Memory B cell (primary cell): ENCODE measurements at regions not wholly inside any gene's neighbourhood (a gene's known extent, or its start where the extent isn't known, plus 50 kb on each side); places are given as distances from the start of the nearest gene placed in this dataset.
A peak's percentile ranks its signal among the peaks of the same experiment; 100 is the strongest.

Experiments used
- ATAC-seq: fragments of 150-1000 bp; cut with Tn5 transposase; 2 replicates; pipeline ENCODE4 v1.10.0; 2021; ENCODE audit warnings: low read depth, mild to moderate bottlenecking, moderate library complexity
- DNase-seq, 2 donors: peaks; one replicate each; pipeline ENCODE4 v3.0.0; 2022; ENCODE audit warnings: low spot score in 2 of 2
- H3K27ac Mint-ChIP-seq: one replicate; pipeline ENCODE4 v1.8.0; 2022; ENCODE audit warnings: mild to moderate bottlenecking, moderate library complexity, mixed read lengths
- H3K27me3 Mint-ChIP-seq: one replicate; pipeline ENCODE4 v1.8.0; 2022; ENCODE audit warnings: mixed read lengths
- H3K36me3 Mint-ChIP-seq: one replicate; pipeline ENCODE4 v1.8.0; 2022; ENCODE audit warnings: mild to moderate bottlenecking, mixed read lengths
- H3K4me1 Mint-ChIP-seq: one replicate; pipeline ENCODE4 v1.8.0; 2022; ENCODE audit warnings: mixed read lengths
- H3K4me3 Mint-ChIP-seq: one replicate; pipeline ENCODE4 v1.8.0; 2022; ENCODE audit warnings: mild to moderate bottlenecking, moderate library complexity, mixed read lengths
- H3K9me3 Mint-ChIP-seq: one replicate; pipeline ENCODE4 v1.8.0; 2022; ENCODE audit warnings: mixed read lengths

DNA sequence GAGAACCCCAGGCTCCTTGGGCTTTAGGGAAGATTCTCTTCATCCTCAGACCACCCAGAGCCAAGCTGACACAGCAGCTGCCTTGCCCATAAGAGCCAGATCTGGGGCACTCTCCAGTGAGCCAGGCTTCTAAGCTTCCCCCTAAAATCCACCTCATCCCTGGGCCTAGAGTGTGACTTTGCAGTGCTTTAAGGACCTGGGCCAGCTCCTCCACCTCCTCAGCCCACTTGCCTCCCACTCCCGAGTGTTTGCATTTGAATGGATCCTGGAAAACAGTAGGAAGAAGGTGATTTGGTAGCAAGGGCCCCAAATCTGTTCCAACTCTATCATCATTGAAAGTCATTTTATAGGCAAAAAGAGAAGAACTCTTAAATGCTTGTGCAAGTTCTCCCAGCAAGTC lies 108.7 kb upstream of the UBL3 start:
- no peak overlapping the region for H3K27ac Mint-ChIP-seq
- no peak overlapping the region for H3K4me3 Mint-ChIP-seq
- peaks cover 10% of the 10 kb centered on the region for H3K27me3 Mint-ChIP-seq
- H3K4me1 Mint-ChIP-seq: peaks cover 7% of the 10 kb centered on the region
- DNase-seq (no peak), ATAC-seq (no peak)
- H3K36me3 Mint-ChIP-seq: no peaks in the 10 kb centered on the region
- H3K9me3 Mint-ChIP-seq: no peaks in the 10 kb centered on the region

DNA sequence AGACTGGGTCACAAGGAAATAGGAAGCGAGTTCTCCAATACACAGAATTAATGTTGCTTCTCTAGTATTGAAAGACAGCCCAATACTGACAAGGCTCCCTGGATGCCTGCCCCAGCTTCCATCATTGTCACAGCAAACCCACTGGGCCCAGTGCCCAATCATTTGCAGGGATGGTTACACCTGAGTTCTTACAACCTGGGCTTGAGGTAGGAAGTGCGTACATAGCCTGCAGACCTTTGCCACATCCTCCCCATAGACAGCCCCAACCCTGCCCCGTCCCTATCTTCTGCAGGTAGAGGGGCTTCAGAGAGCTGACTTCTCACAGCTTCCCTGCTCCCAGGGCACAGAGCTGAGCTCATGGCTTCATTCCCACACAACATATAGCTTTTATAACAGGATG lies 108.1 kb upstream of the UBL3 start:
- no peak overlapping the region for H3K27ac Mint-ChIP-seq

DNA sequence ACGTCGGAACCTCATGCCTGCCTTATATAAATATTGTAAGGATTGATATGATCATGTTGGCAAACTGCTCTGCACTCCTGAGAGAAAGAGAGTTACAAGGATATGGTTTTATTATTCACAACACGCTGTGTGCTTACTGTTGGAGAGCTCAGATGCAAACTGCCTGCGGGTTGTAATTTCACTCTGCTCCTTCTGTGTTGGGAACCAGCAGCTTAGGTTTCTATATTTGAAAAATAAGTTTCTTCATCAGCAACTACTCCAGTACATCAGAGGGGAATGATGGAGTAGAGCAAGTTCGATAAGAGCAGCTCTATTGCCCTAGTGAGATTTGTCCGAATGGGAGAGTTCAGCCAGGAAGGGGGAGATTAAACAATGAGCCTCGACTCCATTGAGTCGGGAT lies 106.9 kb upstream of the UBL3 start:
- H3K27me3 Mint-ChIP-seq: peaks cover 14% of the 10 kb centered on the region
- no peak for ATAC-seq
- no peak overlapping the region for H3K4me3 Mint-ChIP-seq
- H3K4me1 Mint-ChIP-seq: peaks cover 12% of the 10 kb centered on the region
- H3K9me3 Mint-ChIP-seq: no peaks in the 10 kb centered on the region
- H3K36me3 Mint-ChIP-seq: no peaks in the 10 kb centered on the region
- DNase-seq: no peak
- H3K27ac Mint-ChIP-seq: no peak overlapping the region

More for the DNA sequence above, 108.1 kb upstream of the UBL3 start:
- no peak overlapping the region for H3K4me3 Mint-ChIP-seq
- ATAC-seq: no peak
- H3K4me1 Mint-ChIP-seq: peaks cover 11% of the 10 kb centered on the region
- DNase-seq: no peak
- H3K9me3 Mint-ChIP-seq: no peaks in the 10 kb centered on the region
- H3K36me3 Mint-ChIP-seq: no peaks in the 10 kb centered on the region
- peaks cover 13% of the 10 kb centered on the region for H3K27me3 Mint-ChIP-seq

DNA sequence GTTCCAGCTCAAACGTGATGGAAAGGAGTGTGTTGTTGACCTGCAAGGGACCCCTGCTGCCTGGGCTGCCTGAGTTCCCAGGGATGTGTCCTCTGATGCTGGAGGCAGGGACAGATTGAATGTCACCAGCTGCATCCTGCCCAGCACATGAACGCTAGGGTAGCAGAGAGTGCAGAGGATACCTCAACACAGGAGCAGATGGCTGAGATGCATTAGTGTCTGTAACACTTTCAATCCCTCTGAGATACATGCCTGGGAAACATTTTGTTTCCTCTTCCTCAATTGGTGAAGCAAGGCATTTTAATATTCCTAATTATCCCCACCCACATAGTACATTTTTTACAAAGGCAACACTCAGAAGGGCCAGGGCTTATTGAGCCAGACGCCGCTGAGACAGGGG lies 106.4 kb upstream of the UBL3 start:
- peaks cover 14% of the 10 kb centered on the region for H3K27me3 Mint-ChIP-seq
- peaks cover 12% of the 10 kb centered on the region for H3K4me1 Mint-ChIP-seq
- DNase-seq (no peak), ATAC-seq (no peak)
- no peak overlapping the region for H3K4me3 Mint-ChIP-seq
- no peak overlapping the region for H3K27ac Mint-ChIP-seq
- no peaks in the 10 kb centered on the region for H3K36me3 Mint-ChIP-seq
- H3K9me3 Mint-ChIP-seq: no peaks in the 10 kb centered on the region

DNA sequence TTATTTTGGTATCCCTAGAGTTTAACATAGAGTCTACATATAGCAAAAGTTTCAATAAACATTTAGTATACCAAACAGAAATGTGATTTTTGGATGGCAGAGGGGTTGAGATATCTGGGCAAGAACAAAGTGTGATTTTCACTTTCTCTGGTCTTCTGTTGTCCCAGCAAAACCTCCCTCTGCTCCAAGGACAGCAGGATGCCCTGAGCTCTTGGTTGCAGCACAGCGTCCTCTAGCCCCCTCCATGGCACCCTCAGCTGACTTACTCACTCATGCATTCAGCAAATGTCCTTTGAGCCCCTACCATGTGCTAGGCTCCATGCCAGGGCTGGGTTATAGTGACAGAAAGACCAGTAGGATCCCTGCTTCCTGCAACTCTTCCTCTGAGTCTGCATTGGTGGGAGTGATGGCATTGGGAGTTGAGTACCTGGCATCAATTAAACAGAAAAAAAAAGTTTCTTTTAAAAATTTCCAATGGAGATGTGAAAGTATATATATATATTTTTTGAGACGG lies 104.8 kb upstream of the UBL3 start:
- peaks cover 12% of the 10 kb centered on the region for H3K4me1 Mint-ChIP-seq
- no peak overlapping the region for H3K4me3 Mint-ChIP-seq
- H3K27ac Mint-ChIP-seq: no peak overlapping the region
- no peak for ATAC-seq
- H3K27me3 Mint-ChIP-seq: peaks cover 11% of the 10 kb centered on the region
- no peaks in the 10 kb centered on the region for H3K36me3 Mint-ChIP-seq
- no peaks in the 10 kb centered on the region for H3K9me3 Mint-ChIP-seq
- DNase-seq: no peak

DNA sequence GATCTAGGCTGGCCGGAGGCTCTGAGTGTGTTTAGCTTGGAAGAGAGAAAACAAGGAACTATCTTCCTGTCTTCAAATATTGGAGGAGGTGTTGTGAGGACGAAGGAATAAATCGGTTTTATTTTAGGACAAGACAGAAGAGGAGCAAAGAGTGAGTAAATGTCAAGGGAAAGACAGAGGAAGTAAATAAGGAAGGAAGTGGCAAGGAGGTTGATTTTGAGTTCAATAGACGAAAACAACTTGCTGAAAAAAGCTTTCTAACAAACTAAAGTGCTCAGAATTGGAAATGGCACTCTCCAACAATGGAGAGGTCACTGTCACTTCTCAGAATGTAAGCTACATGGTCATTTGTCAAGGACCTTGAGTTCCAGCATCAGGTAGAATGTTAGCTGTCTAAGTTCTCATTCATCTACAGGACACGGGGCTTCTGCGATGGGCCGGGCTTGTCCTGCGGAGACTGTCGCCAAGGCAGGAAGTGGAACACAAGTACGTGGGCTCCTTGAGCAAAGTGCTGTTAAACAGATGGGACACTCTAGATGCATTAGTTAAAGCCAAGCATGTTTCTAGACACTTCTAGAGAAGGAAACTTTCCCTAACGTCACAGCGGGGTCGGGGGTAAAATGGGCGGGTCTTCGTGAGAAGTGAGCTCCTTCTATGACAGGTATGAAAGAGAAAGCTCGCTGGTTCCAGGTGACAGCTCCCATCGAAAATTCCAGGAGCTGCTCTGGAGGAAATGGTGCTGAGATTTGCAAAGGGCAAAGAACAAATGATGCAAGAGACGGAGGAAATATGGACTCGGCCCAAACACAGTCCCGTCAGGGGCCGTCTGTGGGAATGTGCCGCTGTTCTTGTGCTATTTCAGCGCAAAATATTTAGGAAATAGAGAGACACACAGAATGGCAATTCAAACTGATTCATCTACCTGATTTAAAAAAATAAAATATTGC lies 103.9 kb upstream of the UBL3 start:
- Mint-ChIP-seq H3K4me3 (peak overlapping the region; percentile 47), H3K27me3 (peaks cover 16% of the 10 kb centered on the region), H3K36me3 (no peaks in the 10 kb centered on the region), H3K9me3 (no peaks in the 10 kb centered on the region), H3K27ac (no peak overlapping the region), H3K4me1 (peaks cover 12% of the 10 kb centered on the region)
- ATAC-seq (no peak), DNase-seq (no peak)

DNA sequence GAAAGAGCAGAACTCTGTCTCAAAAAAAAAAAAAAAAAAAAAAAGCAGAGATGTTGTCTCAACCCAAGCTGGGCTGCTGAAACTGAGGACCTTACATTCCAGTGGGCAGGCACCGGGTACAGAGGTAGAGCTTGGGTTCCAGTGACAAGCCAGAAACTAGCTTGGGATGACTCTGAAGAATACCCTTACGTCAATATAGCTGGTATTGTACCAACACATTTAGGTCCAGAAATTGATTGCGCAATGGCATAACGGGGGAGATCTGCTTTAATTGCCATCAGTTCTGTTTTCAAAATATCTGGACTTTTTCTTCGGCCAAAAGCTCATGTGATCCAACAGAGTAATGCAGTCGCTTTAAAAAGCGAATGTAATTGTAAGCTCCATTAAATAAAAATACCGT lies 103.1 kb upstream of the UBL3 start:
- Mint-ChIP-seq H3K36me3 (no peaks in the 10 kb centered on the region), H3K4me3 (no peak overlapping the region), H3K27ac (no peak overlapping the region), H3K4me1 (peaks cover 12% of the 10 kb centered on the region), H3K9me3 (no peaks in the 10 kb centered on the region), H3K27me3 (peaks cover 16% of the 10 kb centered on the region)
- DNase-seq (no peak), ATAC-seq (no peak)

DNA sequence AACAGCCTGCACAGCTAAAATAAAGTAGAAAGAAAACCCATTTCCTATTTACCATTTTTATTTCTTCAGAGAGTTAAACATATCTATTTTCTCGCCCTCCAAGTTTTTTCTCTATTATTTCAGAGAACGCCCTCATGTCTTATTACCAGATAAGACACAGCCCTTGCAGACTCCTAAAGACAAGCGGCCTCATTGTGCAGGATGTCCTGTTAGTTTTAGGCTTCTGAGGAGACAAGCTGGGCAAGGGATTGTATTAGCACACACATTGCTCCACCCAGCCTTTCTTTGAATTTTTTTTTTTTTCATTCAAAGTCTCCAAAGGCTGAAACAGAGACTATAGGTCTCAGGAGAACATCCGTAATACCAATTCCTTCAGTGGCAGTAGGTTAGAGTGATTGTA lies 101.8 kb upstream of the UBL3 start:
- Mint-ChIP-seq H3K27me3 (peaks cover 16% of the 10 kb centered on the region), H3K4me3 (no peak overlapping the region), H3K9me3 (no peaks in the 10 kb centered on the region), H3K27ac (no peak overlapping the region), H3K4me1 (peaks cover 12% of the 10 kb centered on the region), H3K36me3 (no peaks in the 10 kb centered on the region)
- no peak for ATAC-seq
- no peak for DNase-seq

DNA sequence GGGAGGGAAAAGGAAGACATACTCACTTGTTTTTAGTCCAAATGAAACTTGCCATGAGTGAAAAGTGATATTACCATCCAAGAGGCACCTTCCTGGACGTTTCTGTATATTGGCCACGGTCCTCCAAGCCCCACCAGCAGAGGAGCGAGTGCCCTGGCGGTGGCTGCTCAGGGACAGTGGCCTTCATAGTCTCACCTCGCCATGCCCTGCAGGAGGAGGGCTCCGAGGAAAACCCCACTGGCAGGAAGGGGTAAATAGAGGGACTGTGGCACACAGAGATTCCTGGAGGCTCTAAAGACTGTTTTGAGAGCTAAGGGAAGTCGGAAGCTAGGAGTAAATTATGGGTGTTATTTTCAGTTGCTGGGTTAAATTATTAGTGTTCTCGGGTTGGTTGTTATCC lies 98.4 kb upstream of the UBL3 start:
- H3K27ac Mint-ChIP-seq: no peak overlapping the region

DNA sequence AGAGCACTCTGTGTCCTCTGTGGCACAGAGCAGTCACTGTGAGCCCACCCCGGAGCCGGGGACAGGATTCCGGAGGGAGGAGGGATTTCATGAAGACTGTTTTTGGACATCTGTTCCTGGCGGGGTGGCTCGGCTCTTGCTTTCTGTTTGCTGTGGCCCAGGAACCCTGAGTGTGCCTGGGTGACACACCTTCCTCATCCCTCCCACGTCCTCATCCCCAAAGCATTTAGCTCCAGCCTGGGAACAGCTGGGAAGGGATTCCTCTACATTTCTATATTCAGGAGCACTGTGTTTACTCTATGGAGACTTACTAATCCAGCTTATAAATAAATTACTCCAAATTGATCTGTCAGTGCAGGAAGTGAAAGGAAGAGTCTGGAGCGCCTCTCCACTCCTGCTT lies 97.8 kb upstream of the UBL3 start:
- DNase-seq: no peak
- Mint-ChIP-seq H3K36me3 (no peaks in the 10 kb centered on the region), H3K4me1 (peaks cover 2% of the 10 kb centered on the region), H3K9me3 (no peaks in the 10 kb centered on the region), H3K27ac (no peak overlapping the region), H3K27me3 (peaks cover 7% of the 10 kb centered on the region), H3K4me3 (no peak overlapping the region)
- no peak for ATAC-seq

More for the DNA sequence above, 98.4 kb upstream of the UBL3 start:
- Mint-ChIP-seq H3K27me3 (peaks cover 9% of the 10 kb centered on the region), H3K36me3 (no peaks in the 10 kb centered on the region), H3K4me3 (no peak overlapping the region), H3K4me1 (peaks cover 4% of the 10 kb centered on the region), H3K9me3 (no peaks in the 10 kb centered on the region)
- ATAC-seq (no peak), DNase-seq (no peak)

DNA sequence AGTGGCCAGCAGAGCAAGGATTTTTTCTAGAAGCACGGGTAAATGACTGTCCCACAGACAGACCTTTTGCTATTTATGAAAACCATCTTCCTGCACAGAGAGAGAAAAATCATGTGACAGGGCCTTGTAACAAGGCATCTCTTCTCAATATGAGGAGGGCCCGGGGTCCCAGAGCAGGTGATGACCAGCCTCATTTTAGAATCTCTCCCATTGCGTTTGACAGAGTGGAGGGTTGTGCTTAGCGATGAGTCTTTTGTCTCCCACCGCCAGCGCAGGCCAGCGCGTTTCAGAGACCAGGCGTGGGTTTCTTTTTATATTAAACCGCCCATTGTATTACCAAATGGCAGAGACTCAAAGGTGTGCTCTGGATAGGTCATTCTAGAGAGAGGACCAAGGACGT lies 97.4 kb upstream of the UBL3 start:
- no peaks in the 10 kb centered on the region for H3K9me3 Mint-ChIP-seq
- H3K27ac Mint-ChIP-seq: no peak overlapping the region
- H3K27me3 Mint-ChIP-seq: peaks cover 7% of the 10 kb centered on the region
- H3K36me3 Mint-ChIP-seq: no peaks in the 10 kb centered on the region
- no peak overlapping the region for H3K4me3 Mint-ChIP-seq
- DNase-seq (no peak), ATAC-seq (no peak)
- H3K4me1 Mint-ChIP-seq: peaks cover 2% of the 10 kb centered on the region

DNA sequence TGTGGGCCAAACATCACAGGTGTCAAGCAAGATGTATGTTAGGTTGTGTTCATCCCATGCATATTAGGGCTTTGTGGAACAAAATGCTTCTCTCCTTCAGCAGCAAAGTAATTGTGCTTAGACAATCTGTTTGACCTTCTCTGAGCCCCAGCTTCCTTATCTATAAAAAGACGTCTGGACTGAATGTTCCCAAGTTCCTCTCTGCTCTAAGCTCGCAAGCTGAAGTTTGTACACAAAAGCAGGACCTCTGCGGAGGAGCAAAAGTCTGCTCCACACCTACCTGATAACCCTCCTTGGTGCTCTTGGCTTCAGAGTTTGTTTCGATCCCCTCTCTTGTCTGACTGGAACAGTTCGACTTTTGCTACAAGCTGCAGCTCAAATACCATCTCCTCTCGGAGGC lies 95.7 kb upstream of the UBL3 start:
- DNase-seq: no peak
- Mint-ChIP-seq H3K27me3 (peaks cover 7% of the 10 kb centered on the region), H3K27ac (no peak overlapping the region), H3K36me3 (no peaks in the 10 kb centered on the region), H3K4me3 (no peak overlapping the region), H3K9me3 (no peaks in the 10 kb centered on the region), H3K4me1 (peaks cover 2% of the 10 kb centered on the region)
- no peak for ATAC-seq

DNA sequence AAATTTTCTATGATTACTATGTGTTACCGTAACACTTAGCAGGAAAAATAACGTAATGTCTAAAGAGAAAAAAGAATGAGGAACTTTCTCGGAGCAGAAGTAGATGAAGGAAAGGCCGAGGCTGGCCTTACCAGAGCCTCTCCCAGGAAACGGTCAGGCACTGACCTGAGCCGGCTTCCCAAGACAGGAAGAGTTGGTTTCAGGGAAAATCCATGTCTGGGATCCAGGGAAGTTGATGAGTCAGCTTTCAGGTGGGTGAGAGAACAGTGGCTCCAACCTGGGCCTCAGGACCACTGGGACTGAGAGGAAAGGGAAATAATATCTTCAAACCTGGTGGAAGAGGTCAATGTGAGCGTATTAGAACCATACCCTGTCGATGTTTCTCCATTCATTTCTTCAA lies 93.3 kb upstream of the UBL3 start:
- Mint-ChIP-seq H3K4me1 (peaks cover 2% of the 10 kb centered on the region), H3K4me3 (no peak overlapping the region), H3K27me3 (peaks cover 5% of the 10 kb centered on the region), H3K27ac (no peak overlapping the region), H3K9me3 (no peaks in the 10 kb centered on the region), H3K36me3 (no peaks in the 10 kb centered on the region)
- ATAC-seq (no peak), DNase-seq (no peak)

DNA sequence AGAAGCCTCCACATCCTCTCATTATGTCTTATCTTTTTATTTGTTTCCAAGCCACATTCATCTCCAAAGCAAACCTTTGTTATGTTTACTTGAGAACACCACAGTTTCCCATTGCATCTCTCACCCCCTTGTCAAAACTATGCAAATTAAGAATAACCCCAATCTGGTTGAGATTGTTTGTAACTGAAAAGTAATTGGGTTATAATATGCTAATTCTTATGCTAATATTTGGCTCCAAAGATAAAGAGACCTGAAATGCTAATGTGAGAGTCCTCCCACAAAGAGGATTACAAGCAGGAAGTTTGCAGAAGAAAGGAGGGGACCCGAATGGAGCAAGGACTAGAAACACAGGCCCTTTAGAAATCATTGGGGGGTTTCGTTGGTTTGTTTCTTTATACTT lies 92.9 kb upstream of the UBL3 start:
- Mint-ChIP-seq H3K4me1 (peaks cover 2% of the 10 kb centered on the region), H3K27ac (no peak overlapping the region), H3K36me3 (no peaks in the 10 kb centered on the region), H3K9me3 (no peaks in the 10 kb centered on the region), H3K4me3 (no peak overlapping the region), H3K27me3 (peaks cover 5% of the 10 kb centered on the region)
- no peak for ATAC-seq
- DNase-seq: no peak

DNA sequence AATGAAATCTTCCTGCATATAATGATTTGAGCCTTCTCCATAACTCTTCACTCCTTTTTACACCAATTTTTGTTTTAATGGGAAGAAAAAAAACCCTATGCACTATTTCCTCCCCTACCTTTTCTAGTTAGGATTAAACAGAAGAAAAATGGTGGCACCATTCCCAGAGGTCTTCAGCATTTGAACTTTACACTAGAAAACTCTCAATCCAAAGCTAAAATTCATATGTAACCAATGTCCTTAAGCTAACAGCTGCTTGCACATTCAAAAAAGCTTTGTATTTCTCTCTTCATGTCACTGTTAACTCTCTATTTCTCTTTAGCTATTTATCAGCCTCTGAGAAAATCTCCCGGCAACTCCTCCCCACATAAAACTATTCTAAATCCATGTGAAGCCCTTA lies 90.3 kb upstream of the UBL3 start:
- DNase-seq (no peak), ATAC-seq (no peak)
- Mint-ChIP-seq H3K27ac (no peak overlapping the region), H3K9me3 (no peaks in the 10 kb centered on the region), H3K27me3 (peaks cover 5% of the 10 kb centered on the region), H3K4me1 (peaks cover 10% of the 10 kb centered on the region), H3K4me3 (no peak overlapping the region), H3K36me3 (no peaks in the 10 kb centered on the region)
